ENCODE measurements at regions not wholly inside any gene's neighbourhood (a gene's known extent, or its start where the extent isn't known, plus 50 kb on each side); places are given as distances from the start of the nearest gene placed in this dataset.
A peak's percentile ranks its signal among the peaks of the same experiment; 100 is the strongest.

DNA sequence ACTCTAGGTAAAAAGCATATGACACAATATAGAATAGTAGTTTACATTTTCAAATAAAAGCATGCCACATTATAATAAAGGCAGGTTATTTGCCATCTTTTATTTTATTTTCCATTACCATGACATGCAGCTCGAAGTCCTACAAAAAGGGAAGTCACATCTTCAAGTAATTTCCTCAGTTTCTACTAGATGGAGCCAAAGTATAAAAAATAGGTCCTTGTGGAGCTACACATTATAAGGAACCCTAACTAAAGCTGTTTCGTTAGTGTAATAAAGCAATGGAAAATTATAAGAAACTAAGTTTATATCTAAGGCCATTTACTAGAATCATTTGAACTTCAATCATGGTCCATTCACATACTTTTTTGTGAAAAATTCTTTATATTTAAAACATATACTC, 674.5 kb downstream of the KCNJ3 start:
- DNase-seq = peak; percentile 22

DNA sequence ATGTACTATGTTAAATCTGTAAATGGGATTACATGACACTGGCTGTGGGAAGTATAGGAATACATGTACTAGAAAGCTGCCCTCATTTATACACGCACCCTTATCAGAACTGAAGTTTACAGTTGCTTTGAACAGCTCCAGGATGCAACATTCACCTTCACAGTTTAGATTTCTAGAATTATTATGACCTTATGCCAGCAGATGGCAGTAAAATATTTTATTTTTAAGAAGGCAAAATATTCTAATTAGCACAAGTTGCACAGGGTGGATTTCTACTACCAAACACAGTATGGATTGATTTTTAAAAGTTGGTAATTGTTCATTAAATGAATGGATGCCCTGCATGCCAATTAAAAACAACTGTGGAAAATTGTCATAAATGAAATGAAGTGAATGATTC, 670.4 kb downstream of the KCNJ3 start:
- DNase-seq = no peak

DNA sequence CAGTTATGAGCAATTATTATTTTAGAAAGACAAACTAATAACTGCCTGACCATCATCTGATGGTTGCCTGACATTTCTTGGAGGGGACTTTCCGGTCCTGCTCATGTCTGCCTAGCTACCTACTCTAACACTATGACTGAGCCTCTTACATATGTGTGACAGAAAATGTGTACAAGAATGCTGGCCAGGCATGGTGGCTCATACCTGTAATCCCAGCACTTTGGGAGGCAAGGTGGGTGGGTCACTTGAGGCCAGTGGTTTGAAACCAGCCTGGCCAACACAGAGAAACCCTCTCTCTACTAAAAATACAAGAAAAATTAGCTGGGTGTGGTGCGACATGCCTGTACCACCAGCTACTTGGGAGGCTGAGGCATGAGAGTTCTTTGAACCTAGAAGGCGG, 666.3 kb downstream of the KCNJ3 start:
- DNase-seq = no peak

DNA sequence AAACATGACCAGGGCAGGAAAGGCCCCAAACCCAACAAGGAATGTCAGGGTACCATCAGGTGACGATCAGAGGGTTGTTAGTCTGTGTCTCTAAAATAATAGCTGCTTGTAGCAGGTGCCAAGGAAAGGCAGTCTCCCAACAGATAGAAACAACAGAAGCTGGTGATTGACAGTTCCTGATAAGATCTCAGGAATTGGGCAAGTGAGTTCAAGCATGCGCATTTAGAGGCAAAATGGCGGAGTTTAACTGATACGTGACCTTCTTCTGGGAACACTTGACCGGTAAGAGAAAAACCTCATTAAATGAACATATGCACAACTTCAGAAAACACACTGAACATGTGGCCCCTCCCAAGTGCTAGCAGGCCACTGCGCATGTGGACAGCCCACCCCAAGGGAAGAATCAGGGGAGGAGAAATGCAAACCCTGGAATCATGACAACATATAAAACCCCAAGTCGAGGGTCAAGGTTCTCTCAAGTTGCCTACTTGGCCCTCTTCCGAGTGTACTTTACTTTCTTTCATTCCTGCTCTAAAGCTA, 664.9 kb downstream of the KCNJ3 start:
- no peak for DNase-seq

DNA sequence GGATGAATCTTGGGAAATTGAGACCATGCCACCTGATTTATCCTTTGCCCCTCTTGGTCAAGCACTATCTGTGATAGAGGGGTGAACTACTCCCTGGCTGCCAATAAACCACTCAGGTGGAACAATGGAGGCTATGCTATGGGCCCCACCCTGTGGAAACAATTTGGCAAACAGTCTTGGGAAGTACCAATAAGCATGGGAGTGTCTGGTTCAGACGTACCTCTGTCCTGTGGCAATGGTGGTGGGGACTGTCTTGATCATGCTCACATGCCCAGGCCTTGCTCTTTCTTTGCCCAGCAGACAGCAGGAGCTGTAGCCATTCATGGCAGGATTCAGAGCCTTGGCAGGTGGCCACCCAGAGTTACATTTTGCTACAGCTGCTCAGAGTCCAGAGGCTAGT, 658.7 kb downstream of the KCNJ3 start:
- DNase-seq = no peak

DNA sequence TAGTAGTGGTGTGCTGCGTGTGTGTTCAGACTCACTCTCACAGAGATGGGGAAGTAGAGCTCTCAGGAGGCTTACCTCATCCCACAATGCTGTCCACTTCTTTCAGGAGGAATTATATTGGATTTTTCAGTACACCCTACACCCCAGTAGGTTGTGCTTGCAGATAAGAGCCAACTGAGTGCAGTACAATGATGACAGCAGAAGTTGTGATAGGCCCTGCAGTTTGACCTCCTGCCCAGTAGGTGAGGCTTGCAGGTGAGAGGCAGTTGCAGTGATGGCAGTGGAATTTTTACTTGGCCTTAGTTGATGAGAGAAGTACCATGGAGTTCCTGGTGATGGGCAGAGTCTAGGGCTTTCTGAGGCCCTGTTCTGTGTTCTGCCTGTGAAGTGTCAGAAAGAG, 657.8 kb downstream of the KCNJ3 start:
- DNase-seq = no peak

DNA sequence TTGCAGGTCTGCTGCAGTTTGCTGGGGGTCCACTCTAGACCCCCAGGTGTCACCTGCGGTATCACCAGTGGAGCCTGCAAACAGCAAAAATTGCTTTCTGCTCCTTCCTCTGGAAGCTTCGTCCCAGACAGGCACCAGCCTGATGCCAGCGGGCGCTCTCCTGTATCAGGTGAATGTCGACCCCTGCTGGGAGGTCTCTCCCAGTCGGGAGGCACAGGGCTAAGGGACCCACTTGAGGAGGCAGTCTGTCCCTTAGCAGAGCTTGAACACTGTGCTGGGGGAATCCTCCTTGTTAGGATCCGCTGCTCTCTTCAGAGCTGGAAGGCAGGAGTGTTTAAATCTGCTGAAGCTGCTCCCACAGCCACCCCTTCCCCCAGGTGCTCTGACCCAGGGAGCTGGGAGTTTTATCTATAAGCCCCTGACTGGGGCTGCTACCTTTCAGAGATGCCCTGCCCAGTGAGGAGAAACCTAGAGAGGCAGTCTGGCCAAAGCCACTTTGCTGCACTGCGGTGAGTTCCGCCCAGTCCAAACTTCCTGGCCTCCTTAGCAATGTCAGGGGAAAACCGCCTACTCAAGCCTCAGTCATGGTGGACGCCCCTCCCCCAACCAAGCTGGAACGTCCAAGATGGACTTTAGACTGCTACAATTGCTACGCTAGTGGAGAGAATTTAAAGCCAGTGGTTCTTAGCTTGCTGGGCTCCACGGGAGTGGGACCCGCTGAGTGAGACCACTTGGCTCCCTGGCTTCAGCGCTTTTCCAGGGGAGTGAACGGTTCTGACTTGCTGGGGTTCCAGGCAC, 652.5 kb downstream of the KCNJ3 start:
- no peak for DNase-seq

DNA sequence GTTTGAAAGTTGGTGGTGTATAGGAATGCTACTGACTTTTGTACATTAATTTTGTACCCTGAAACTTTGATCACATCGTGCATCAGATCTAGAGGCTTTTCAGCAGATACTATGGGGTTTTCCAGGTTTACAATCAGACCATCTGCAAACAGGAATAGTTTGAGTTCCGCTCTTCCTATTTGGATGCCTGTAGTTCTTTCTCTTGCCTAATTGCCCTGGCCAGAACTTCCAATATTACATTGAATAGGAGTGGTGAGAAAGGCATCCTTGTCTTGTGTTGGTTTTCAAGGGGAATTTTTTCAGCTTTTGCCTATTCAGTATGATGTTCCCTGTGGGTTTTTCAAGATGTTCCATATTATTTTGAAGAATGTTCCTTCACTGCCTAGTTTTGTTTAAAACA, 633.5 kb downstream of the KCNJ3 start:
- no peak for DNase-seq

DNA sequence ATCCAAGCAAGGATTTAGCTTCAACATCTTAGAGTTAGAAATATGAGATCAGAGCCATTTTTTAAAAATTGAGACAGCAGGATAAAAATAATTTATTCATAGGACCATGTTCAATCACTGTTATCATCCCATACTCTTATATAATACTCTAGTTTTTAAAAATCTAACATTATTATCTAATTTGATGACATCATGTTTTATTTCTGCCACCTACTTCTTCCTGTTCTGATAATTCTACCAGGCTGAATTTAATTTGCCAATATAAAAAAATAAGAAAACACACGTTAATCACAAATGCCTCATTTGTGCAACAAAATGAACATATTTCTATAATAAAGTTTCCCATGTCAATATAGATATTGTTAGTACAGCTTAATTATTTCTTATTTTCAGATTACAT, 621.7 kb downstream of the KCNJ3 start:
- no peak for DNase-seq

DNA sequence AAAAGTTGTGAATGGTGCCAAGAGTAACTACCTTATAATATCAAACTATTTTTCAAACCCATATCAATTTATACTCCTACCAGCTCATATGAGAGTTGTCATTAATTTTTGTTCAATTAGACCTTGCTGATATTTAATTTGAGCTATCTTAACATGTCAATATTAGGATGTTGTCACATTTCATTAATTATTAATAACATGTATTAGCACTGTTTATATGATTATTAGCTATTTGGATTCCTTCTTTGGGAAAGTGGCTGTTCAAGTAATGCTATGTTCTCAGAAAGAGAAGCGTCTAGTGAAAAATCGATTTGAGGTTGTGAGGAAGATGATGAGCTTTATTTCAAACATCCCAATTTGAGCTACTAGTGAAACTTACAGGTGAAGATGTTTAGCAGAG, 620.2 kb downstream of the KCNJ3 start:
- no peak for DNase-seq

DNA sequence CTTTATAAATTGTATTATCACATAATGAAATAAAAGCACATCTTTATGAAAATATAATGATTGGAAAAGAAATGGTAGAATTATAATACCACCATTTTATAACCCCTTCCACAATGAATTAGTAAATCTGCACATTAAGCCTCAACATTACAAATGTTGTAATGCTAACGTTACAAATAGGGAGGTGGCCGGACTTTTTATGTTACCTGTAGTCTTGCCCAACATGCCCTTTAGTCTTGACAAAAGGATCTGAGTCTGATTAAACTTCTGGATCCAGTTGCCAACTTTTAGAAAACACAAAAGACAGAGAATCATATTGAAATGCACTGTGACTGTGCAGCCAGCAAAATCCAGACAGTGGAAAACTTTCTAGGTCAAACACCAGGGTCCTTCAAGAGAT, 617.3 kb downstream of the KCNJ3 start:
- no peak for DNase-seq

DNA sequence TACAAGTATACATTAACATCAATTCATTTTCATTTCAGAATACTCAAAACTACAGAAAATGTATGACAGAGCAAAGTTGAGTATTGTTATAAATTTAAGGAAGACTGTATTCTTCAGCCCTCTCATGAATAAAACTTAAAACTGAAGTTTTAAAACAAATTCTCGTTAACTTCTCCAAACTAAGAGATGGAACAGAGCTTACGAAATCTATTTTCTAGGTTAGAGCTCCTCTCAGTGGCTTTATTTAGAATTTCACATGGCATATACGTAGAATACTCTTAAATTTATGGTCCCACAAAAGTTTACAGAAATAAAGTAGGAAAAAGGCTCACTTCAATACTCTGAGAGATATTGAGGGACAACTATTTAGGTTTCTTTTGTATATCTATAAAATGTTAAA, 612.1 kb downstream of the KCNJ3 start:
- DNase-seq = peak; percentile 31

DNA sequence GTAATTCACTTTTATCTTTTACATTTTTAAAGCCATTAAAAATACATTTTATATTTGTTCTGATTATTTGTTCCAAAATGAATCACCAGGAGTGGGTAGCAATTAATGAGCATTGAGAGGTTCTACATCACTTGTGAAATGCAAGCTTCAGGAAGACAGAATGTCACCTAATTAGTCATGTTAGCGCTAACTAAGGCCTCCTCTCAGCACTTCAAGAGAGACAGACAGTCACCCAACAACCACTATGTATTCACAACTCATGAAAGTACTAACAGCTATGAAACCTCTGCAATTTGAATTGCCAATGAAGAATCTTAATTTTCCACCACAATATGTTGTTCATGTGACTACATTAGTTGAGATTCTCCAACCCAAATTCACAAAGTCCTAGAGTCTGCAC, 611.0 kb downstream of the KCNJ3 start:
- DNase-seq = no peak

DNA sequence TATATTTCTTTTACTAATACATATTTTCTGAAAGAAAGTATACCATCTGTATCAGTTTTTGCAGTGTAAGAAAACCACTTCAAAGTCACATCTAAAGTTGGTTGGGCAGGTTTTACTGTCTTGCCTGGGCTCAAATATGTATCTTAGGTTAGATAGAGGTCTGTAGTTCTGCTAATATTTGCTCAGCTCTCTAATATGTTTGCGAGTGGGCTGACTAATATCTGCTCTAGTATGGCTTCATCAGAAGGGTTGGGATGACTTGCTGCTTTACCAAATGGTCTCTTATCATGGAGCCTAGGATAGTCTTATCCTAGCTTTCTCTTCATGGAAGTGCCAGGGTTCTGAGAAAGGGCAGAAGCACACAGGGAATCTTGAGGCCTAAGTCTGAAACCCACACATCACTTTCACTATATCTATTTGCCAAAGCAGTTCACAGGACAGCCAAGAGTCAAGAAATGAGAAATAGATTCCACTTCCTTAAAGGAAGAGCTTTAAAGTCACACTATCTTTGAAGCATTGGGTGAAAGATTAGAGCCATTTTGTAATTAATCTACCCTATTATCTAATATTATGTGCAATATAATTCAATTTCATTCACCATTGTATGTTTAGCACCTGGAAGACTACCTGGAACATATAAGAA, 610.0 kb downstream of the KCNJ3 start:
- no peak for DNase-seq

DNA sequence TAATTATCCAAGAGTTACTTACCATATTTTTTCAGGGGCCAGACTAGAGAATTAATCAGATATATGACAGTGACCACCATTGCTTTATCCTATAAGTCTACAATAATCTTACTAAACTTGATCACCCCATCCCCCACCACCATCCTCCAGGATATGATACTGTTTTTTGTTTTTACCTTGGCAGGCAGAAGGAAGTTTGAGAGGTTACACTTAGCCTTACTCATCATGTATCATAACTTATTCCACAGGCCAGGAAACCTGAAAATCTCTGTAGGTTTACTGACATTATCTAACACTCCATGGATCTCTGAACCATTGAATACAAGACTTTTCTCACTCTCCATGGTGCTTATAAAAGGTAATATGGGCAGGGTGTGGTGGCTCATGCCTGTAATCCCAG, 602.7 kb downstream of the KCNJ3 start:
- no peak for DNase-seq

DNA sequence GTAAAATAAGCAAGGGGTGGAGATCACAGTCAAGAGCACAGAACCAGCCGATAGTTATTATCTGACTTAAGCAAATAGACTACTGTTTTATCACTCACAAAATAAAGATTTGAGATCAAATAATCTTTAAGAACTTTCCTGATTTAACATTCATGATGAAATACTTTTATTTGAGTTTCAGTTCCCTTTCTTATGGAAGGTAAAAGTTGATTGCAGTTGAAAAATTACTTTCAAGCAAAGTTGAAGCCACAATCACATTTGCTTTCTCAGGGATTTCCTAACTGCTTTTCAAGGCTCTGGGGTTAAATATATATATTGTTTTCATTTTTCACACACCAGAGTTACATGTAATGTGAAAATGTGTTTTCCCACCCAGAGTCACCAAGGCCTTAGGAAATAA, 599.5 kb downstream of the KCNJ3 start:
- DNase-seq = no peak

DNA sequence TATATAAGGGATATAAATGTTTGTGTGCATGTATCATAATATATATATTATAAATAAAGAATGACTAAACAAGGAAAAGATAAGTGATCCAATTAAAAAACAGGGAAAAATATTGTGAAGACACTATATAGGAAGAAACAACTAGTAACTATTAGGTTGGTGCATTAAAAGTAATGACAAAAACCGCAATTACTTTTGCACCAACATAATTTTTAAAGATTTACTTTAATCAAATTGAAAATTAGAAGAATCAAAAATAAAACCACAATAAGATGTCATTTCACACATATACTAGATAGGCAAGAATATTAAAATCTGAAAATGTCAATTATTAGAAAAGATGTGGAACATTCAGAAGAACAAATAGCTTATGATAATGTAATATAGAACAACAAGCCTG, 595.9 kb downstream of the KCNJ3 start:
- DNase-seq = no peak

DNA sequence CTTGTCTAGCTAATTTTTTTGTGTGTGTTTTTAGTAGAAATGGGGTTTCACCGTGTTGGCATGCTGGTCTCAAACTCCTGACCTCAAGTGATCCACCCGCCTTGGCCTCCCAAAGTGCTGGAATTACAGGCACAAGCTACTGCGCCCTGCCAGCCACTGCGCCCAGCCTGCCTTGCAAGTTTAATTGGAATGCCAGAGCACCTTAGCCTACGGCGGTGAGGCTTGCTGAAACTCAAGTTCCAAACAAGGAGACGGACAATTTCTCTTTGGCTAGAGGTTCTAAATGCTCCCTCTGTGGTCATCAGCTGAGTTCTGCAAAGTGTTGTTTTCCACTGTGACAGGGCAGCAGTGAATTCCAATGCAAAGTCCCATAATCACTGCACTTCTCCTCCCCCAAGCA, 583.4 kb downstream of the KCNJ3 start:
- no peak for DNase-seq

DNA sequence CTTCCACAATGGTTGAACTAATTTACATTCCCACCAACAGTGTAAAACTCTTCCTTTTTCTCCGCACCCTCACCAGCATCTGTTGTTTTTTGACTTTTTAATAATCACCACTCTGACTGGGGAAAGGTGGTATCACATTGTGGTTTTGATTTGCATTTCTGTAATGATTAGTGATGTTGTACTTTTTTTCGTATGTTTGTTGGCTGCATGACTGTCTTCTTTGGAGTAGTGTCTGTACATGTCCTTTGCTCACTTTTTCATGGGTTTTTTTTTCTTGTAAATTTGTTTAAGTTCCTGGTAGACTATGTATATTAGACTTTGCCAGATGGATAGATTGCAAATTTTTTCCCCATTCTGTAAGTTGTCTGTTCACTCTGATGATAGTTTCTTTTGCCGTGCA, 574.8 kb downstream of the KCNJ3 start:
- no peak for DNase-seq

DNA sequence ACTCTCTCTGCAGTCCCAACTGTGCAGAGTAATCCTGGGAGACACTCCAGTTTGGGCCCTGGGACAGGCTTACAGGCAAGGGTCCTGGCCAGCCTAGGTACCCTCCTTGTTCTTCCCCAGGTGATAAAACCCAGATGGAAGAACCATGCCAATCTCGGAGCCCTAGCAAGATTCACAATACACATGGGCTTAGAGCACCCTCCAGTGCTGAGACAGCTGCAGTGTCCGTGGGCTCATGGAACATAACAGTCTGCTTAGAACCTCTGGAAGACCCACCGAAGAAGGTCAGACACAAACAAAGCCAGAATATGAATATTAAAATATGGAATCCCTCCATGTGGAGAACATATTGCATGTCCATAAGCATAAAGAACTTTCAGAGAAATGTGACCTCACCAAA, 568.1 kb downstream of the KCNJ3 start:
- DNase-seq = no peak

DNA sequence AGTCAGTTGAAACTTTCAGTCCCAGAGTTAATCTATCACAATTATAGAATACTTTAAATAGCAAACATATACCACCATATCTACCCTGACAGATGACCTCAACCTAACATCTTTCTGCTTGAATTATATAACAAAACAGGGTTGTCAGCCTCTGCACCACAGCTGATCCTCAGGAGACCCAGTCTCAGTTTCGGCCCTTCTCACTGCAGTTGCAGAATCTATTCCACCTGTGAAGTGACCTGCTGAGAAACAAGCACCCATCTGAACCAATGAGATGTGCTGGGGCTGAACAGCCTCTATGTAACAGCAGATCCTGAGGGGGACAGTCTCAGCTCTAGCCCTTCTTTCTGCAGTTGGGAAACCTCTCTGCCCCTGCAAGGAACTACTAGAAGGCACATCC, 567.6 kb downstream of the KCNJ3 start:
- DNase-seq = no peak

DNA sequence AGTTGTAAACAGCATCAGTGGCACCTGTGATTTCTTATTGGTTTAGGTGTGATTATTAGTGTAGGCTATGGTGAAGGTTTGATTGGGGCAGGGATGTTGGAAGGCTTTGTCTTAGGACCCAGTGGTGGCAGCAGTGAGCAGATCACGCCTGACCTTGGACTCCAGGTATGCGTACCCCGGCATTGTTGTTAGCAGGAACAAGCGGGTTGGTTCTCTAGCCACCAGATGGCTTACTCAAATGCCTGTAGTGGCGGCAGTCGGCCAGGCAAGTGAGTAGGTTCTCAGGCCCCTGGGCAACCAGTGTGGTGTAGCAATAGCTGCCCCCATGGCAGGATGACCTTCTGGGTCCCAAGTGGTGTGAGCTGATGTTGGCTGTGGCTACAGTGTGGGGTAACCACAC, 558.3 kb downstream of the KCNJ3 start:
- no peak for DNase-seq

DNA sequence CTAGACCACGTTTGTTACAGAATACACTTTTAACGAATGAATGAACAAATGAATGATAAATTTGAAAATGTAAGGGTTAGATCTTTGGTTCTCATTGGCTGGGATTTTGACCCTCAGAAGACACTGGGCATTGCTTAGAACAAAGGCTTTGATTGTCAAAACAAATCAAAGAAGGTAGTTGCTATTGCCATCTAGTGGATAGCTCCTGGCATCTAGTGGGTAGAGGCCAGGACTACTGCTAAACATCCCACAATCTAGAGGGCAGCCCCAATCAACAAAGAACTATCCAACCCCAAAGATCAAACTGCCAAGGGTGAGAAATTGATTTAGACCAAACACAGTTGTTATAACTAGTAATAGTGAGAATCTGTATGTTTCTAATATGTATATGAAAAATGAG, 552.3 kb downstream of the KCNJ3 start:
- no peak for DNase-seq

DNA sequence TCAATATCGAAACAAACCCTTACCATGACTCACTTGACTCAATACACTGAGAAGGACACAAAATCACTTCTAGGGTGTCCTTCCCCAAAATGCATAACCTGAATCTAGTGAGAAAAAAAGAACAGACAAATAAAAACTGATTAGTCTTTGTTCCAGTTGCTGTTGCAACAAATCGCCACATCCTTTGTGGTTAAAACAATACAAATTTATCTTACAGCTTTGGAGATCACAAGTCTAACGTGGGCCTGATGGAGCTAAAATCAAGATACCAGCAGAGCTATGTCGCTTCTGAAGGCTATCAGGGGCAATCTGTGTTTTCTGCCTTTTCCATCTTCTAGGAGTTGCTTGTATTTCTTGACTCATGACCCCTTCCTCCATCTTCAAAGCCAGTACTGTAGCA, 541.7 kb downstream of the KCNJ3 start:
- DNase-seq = no peak

DNA sequence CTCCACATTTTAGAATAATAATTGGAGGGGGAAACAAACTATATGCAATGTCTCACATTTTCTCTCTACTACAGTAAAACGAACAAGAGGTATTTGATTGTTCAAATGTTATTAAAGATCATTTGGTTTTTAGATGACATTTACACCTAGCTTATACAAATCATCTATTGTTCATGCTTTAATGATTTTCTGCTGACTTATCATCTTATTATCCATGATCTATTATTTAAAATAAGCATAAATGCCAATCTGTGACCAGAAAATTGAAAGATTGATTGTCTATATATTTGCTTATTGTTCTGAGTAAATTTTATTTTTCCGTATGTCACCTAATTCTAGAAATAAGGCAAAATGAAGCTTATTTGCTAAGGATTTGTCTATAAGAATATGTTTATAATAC, 537.2 kb downstream of the KCNJ3 start:
- DNase-seq = no peak
